ENCODE measurements at regions not wholly inside any gene's neighbourhood (a gene's known extent, or its start where the extent isn't known, plus 50 kb on each side); places are given as distances from the start of the nearest gene placed in this dataset.

DNA sequence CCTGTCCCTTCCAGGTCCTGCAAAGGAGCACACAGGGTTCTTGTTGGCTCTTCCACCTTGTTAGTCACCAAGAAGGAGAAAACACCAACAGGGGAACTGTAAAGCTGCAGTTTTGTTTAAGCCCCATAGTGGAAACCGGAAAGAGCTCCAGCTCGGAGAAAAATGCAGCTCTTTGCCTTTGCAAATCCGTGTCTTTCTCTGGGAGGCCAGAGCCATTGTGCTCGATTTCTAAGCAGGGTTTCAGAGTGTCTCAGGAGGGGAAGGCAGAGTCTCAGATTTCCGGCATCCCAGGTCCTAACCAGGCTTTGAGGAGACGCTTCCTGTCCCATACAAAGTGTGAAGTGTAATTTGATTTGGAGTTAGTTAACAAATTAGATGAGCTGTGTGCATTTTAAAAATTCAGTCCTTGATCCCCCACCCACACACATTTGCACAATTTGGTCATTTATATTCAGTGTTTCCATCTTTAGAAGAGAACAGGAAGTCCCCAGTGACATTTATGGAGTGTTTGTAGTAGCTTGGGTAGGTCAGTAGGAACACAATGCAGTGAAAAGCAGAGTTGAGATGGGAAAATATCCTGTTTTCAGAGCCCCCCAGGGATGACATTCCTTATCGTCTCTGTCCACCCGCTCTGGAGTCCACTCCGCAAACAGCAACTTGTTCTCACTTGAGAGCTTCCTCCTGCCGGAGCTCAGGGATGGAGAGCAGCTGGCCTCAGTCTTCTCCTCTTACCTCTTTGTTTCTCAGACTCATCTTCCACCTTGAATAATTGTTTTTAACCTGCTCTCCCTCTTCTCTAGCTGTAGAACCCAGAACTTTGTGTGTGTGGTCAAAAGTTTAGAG, 331.9 kb downstream of the SEC14L1 start:
- TF ChIP-seq CTCF (conservative IDR thresholded peaks at IDR 0.05) (no peak), ZFX (IDR thresholded peaks at IDR 0.05) (no peak)
- H3K27ac ChIP-seq = no peak overlapping the region

- no peak for TF ChIP-seq ZFX (IDR thresholded peaks at IDR 0.05)
- TF ChIP-seq CTCF (conservative IDR thresholded peaks at IDR 0.05) = no peak
- H3K27ac ChIP-seq = no peak overlapping the region
Observed at GRCh38 chr17:77473615-77474226, 333.0 kb downstream of the SEC14L1 start.

- H3K27ac ChIP-seq = no peak overlapping the region
- no peak for TF ChIP-seq CTCF (conservative IDR thresholded peaks at IDR 0.05)
- no peak for TF ChIP-seq ZFX (IDR thresholded peaks at IDR 0.05)
Observed at GRCh38 chr17:77474292-77474988, 333.7 kb downstream of the SEC14L1 start.

DNA sequence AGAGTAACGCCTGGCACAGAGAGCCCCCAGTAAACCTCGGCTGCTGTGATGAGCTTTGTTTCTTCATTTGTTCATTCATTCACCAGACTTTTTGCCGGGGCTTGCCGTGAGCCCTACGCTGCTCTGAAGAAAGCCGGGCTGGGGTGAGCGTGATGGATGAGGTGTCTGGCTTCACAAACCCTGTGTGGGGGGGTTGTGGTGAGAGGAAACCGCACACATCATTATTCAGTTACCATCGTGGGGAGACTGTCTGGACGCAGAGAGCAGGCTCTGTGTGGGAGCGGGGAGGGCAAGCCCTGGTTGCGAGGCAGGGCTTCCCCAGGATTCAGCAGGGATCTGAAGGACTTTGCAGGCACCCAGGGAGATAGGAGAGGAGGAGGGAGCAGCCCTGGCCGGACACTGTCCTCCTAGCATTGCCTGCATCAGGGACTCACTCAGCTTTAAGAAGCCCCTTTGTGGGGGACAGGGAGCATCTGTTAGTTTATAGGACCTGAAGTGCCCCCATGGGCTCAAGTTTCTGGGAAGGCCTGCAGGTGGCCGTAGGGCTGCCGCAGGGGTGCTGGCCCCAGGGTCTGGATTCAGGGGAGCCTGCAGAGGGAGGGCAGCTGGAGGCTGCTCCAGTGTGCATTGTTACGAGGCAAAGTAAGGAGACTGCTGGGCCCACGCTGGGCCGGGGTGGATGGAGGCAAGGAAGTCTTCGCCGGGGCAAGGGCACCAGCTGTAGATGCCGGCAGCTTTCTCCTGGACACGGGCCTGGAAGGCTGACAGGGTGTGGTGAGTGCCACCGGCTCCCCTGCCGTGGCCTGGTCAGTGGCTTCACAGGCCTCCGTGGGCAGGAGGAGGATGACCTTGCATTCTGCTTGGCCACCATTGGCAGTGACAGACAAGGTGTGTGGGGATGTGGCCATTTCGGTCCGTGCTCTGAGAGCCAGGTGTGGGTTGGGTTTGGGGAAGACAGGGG, 334.5 kb downstream of the SEC14L1 start:
- no peak overlapping the region for H3K27ac ChIP-seq
- TF ChIP-seq CTCF (conservative IDR thresholded peaks at IDR 0.05) (no peak), ZFX (IDR thresholded peaks at IDR 0.05) (no peak)

- no peak for TF ChIP-seq ZFX (IDR thresholded peaks at IDR 0.05)
- no peak for TF ChIP-seq CTCF (conservative IDR thresholded peaks at IDR 0.05)
- H3K27ac ChIP-seq = no peak overlapping the region
Observed at GRCh38 chr17:77476006-77476405, 335.2 kb downstream of the SEC14L1 start.

DNA sequence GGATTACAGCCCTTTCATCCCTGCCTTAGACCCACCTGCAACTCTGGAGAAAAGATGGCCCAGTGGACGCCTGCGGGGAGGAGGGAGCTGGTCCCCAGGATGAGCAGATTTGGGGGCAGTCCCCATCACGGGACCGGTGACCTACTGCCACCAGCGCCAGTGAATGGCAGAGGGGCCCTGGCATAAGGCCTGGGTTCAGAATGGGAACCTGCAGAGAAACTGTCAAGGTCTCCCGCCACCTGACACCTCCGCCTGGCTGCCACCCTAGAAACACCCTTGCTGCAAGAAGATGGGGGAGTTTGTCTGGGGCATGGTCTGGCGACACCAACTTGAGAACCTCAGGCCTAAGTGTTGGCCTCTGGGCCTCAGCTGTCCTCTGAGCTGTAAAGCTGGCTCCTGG, 335.7 kb downstream of the SEC14L1 start:
- TF ChIP-seq CTCF (conservative IDR thresholded peaks at IDR 0.05) (no peak), ZFX (IDR thresholded peaks at IDR 0.05) (no peak)
- no peak overlapping the region for H3K27ac ChIP-seq

Data from C4-2B (cell line).